HEK293 (cell line): ENCODE measurements at regions not wholly inside any gene's neighbourhood (a gene's known extent, or its start where the extent isn't known, plus 50 kb on each side); places are given as distances from the start of the nearest gene placed in this dataset.

ENCODE experiments used
- CTCF ChIA-PET: fragments of 350-600 bp; formaldehyde crosslinking; extraction: SDS; loops from one replicate; lab custom pipeline; 2021; ENCODE audit warnings: antibody characterized with exemption; lab: Yijun Ruan, JAX
- POLR2A ChIA-PET: fragments of 300-600 bp; formaldehyde crosslinking; extraction: SDS; loops from one replicate; lab custom pipeline; 2020; ENCODE audit warnings: antibody characterized with exemption, inconsistent platforms; lab: Yijun Ruan, JAX
- H3K27ac ChIP-seq: fragments of 200-500 bp; sonication (Bioruptor generic); 2 replicates; pipeline ENCODE4 v1.5.1; 2014; ENCODE audit warnings: low read depth, low read length, control low read depth, inconsistent platforms; ENCODE audit errors: extremely low read depth
- H3K36me3 ChIP-seq, 2 experiments: fragments of 200-500 bp in 1 of 2; sonication (Bioruptor generic) in 1 of 2; 1 replicate in 1 of 2; 2 replicates in 1 of 2; pipeline ENCODE4 v1.5.1; 2014 to 2017; ENCODE audit warnings: inconsistent platforms in 2 of 2, low read length in 2 of 2; ENCODE audit not compliant: control insufficient read depth in 2 of 2, insufficient read depth in 1 of 2
- H3K4me1 ChIP-seq: fragments of 200-500 bp; sonication (Bioruptor generic); 2 replicates; pipeline ENCODE4 v1.5.1; 2014; ENCODE audit warnings: mild to moderate bottlenecking, low read length, inconsistent platforms; ENCODE audit not compliant: control insufficient read depth, insufficient read depth
- H3K4me3 ChIP-seq: 2 replicates; pipeline ENCODE4 v1.5.1; 2011; ENCODE audit warnings: low read depth, mild to moderate bottlenecking, control low read depth, low read length, moderate library complexity
- H3K9me3 ChIP-seq: fragments of 200-500 bp; sonication (Bioruptor generic); 2 replicates; pipeline ENCODE4 v1.5.1; 2014; ENCODE audit warnings: low read depth, low read length, inconsistent platforms; ENCODE audit not compliant: control insufficient read depth, insufficient read depth
- HIC1 ChIP-seq: fragments of 450-650 bp; formaldehyde crosslinking; IDR thresholded peaks from 2 replicates; pipeline ENCODE4 v1.5.1; 2016; ENCODE audit warnings: missing biosample characterization, missing genetic modification characterization
- HOXA7 ChIP-seq: sonication (generic); formaldehyde crosslinking; IDR thresholded peaks from 2 replicates; pipeline ENCODE4 v1.8.1; 2022; ENCODE audit warnings: missing genetic modification reagents, borderline replicate concordance
- KLF16 ChIP-seq: fragments of 450-650 bp; formaldehyde crosslinking; IDR thresholded peaks from 2 replicates; pipeline ENCODE4 v1.5.1; 2017; ENCODE audit warnings: missing biosample characterization, missing genetic modification characterization
- MYNN ChIP-seq: fragments of 450-650 bp; formaldehyde crosslinking; IDR thresholded peaks from 2 replicates; pipeline ENCODE4 v1.5.1; 2016; ENCODE audit warnings: missing biosample characterization, missing genetic modification characterization, borderline replicate concordance
- SP7 ChIP-seq: fragments of 450-650 bp; formaldehyde crosslinking; IDR thresholded peaks from 2 replicates; pipeline ENCODE4 v1.5.1; 2016; ENCODE audit warnings: missing biosample characterization, missing genetic modification characterization
- TCF7L2 ChIP-seq: IDR thresholded peaks from 2 replicates; pipeline ENCODE4 v1.6.1; 2011; ENCODE audit warnings: low read depth, mild to moderate bottlenecking, inconsistent platforms, low read length, moderate library complexity, borderline replicate concordance
- YY1 ChIP-seq: fragments of 450-650 bp; formaldehyde crosslinking; IDR thresholded peaks from 2 replicates; pipeline ENCODE4 v1.5.1; 2018; ENCODE audit warnings: missing biosample characterization, missing genetic modification characterization
- YY2 ChIP-seq: fragments of 450-650 bp; formaldehyde crosslinking; IDR thresholded peaks from 2 replicates; pipeline ENCODE4 v1.5.1; 2016; ENCODE audit warnings: missing biosample characterization, missing genetic modification characterization
- ZBTB20 ChIP-seq: fragments of 450-650 bp; formaldehyde crosslinking; IDR thresholded peaks from 2 replicates; pipeline ENCODE4 v1.5.1; 2016; ENCODE audit warnings: missing biosample characterization, missing genetic modification characterization
- ZFP37 ChIP-seq: fragments of 450-650 bp; formaldehyde crosslinking; IDR thresholded peaks from 2 replicates; pipeline ENCODE4 v1.5.1; 2016; ENCODE audit warnings: missing biosample characterization, missing genetic modification characterization
- ZNF114 ChIP-seq: fragments of 450-650 bp; formaldehyde crosslinking; IDR thresholded peaks from 2 replicates; pipeline ENCODE4 v1.5.0; 2017; ENCODE audit warnings: missing biosample characterization, missing genetic modification characterization
- ZNF132 ChIP-seq: fragments of 450-650 bp; formaldehyde crosslinking; IDR thresholded peaks from 2 replicates; pipeline ENCODE4 v1.5.1; 2017; ENCODE audit warnings: missing biosample characterization, missing genetic modification characterization, borderline replicate concordance
- ZNF169 ChIP-seq: fragments of 450-650 bp; formaldehyde crosslinking; IDR thresholded peaks from 2 replicates; pipeline ENCODE4 v1.5.1; 2016; ENCODE audit warnings: missing biosample characterization, missing genetic modification characterization
- ZNF175 ChIP-seq: fragments of 450-650 bp; formaldehyde crosslinking; IDR thresholded peaks from 2 replicates; pipeline ENCODE4 v1.5.1; 2016; ENCODE audit warnings: missing biosample characterization, missing genetic modification characterization
- ZNF239 ChIP-seq: fragments of 450-650 bp; formaldehyde crosslinking; IDR thresholded peaks from 2 replicates; pipeline ENCODE4 v1.5.1; 2016; ENCODE audit warnings: missing biosample characterization, missing genetic modification characterization
- ZNF280C ChIP-seq: fragments of 450-650 bp; formaldehyde crosslinking; IDR thresholded peaks from 2 replicates; pipeline ENCODE4 v1.5.1; 2016; ENCODE audit warnings: missing biosample characterization, missing genetic modification characterization
- ZNF473 ChIP-seq: fragments of 450-650 bp; formaldehyde crosslinking; IDR thresholded peaks from 2 replicates; pipeline ENCODE4 v1.5.1; 2017; ENCODE audit warnings: missing biosample characterization, missing genetic modification characterization
- ZNF48 ChIP-seq: fragments of 450-650 bp; formaldehyde crosslinking; IDR thresholded peaks from 2 replicates; pipeline ENCODE4 v1.5.1; 2016; ENCODE audit warnings: missing biosample characterization, missing genetic modification characterization
- ZNF544 ChIP-seq: fragments of 450-650 bp; formaldehyde crosslinking; IDR thresholded peaks from 2 replicates; pipeline ENCODE4 v1.5.0; 2017; ENCODE audit warnings: missing biosample characterization, missing genetic modification characterization
- ZNF596 ChIP-seq: fragments of 450-650 bp; IDR thresholded peaks from 2 replicates; pipeline ENCODE4 v1.5.0; 2018; ENCODE audit warnings: missing biosample characterization, mild to moderate bottlenecking, missing genetic modification characterization, moderate library complexity
- ZNF621 ChIP-seq: fragments of 450-650 bp; formaldehyde crosslinking; IDR thresholded peaks from 2 replicates; pipeline ENCODE4 v1.5.1; 2017; ENCODE audit warnings: missing biosample characterization, missing genetic modification characterization
- ZNF654 ChIP-seq: fragments of 450-650 bp; formaldehyde crosslinking; IDR thresholded peaks from 2 replicates; pipeline ENCODE4 v1.5.1; 2016; ENCODE audit warnings: low read depth, missing biosample characterization, missing genetic modification characterization
- ZNF792 ChIP-seq: fragments of 450-650 bp; formaldehyde crosslinking; IDR thresholded peaks from 2 replicates; pipeline ENCODE4 v1.5.1; 2016; ENCODE audit warnings: missing biosample characterization, missing genetic modification characterization
- ZNF837 ChIP-seq: fragments of 450-650 bp; formaldehyde crosslinking; IDR thresholded peaks from 2 replicates; pipeline ENCODE4 v1.5.1; 2016; ENCODE audit warnings: missing biosample characterization, missing genetic modification characterization
- ZSCAN18 ChIP-seq: fragments of 450-650 bp; formaldehyde crosslinking; IDR thresholded peaks from 2 replicates; pipeline ENCODE4 v1.5.1; 2016; ENCODE audit warnings: missing biosample characterization, missing genetic modification characterization
- TF ChIP-seq, protein P1 (sequence below): fragments of 450-650 bp; formaldehyde crosslinking; IDR thresholded peaks from 2 replicates; pipeline ENCODE4 v1.5.1; 2016; ENCODE audit warnings: missing biosample characterization, missing genetic modification characterization
- TF ChIP-seq, protein P2 (sequence below): fragments of 450-650 bp; formaldehyde crosslinking; IDR thresholded peaks from 2 replicates; pipeline ENCODE4 v1.5.1; 2016; ENCODE audit warnings: missing biosample characterization, missing genetic modification characterization
- TF ChIP-seq, protein P3 (sequence below): fragments of 450-650 bp; formaldehyde crosslinking; IDR thresholded peaks from 2 replicates; pipeline ENCODE4 v1.5.1; 2017; ENCODE audit warnings: missing biosample characterization, missing genetic modification characterization

- ChIA-PET CTCF (no interaction called here), POLR2A (no interaction called here)
- Histone ChIP-seq H3K36me3 (no peaks in the 10 kb centered on the region), H3K27ac (no peak overlapping the region), H3K9me3 (no peaks in the 10 kb centered on the region), H3K4me1 (no peaks in the 10 kb centered on the region), H3K4me3 (no peak overlapping the region)
- TF ChIP-seq ZNF132 (tag by site-specific recombination) = no peak
- TF ChIP-seq KLF16 (tag by site-specific recombination) = no peak
- no peak for TF ChIP-seq YY2
- no peak for TF ChIP-seq ZNF473 (tag by site-specific recombination)
- no peak for TF ChIP-seq ZNF654 (tag by site-specific recombination)
- no peak for TF ChIP-seq HOXA7 (CRISPR knock-in tag)
- TF ChIP-seq ZNF792 = no peak
- TF ChIP-seq ZNF48 (tag by site-specific recombination) = no peak
- TF ChIP-seq ZNF175 = no peak
- TF ChIP-seq MYNN (tag by site-specific recombination) = no peak
- no peak for TF ChIP-seq ZNF621 (tag by site-specific recombination)
- TF ChIP-seq ZSCAN18 (tag by site-specific recombination) = no peak
- TF ChIP-seq ZNF837 = no peak
- no peak for TF ChIP-seq ZNF114 (tag by site-specific recombination)
Measured at GRCh38 chr10:36354633-36355032, 712.5 kb upstream of the FZD8 start.

- ChIA-PET CTCF (no interaction called here), POLR2A (no interaction called here)
- Histone ChIP-seq H3K9me3 (no peaks in the 10 kb centered on the region), H3K27ac (no peak overlapping the region), H3K4me3 (no peak overlapping the region), H3K36me3 (no peaks in the 10 kb centered on the region), H3K4me1 (no peaks in the 10 kb centered on the region)
- TF ChIP-seq TCF7L2 (no peak), ZNF169 (tag by site-specific recombination) (no peak), ZFP37 (tag by site-specific recombination) (no peak), HIC1 (tag by site-specific recombination) (no peak), ZNF544 (tag by site-specific recombination) (no peak), ZNF239 (tag by site-specific recombination) (no peak), ZNF280C (tag by site-specific recombination) (no peak), ZBTB20 (tag by site-specific recombination) (no peak), YY1 (tag by site-specific recombination) (no peak), ZNF114 (tag by site-specific recombination) (no peak), SP7 (no peak), ZNF596 (no peak)
- TF ChIP-seq, protein P1, sequence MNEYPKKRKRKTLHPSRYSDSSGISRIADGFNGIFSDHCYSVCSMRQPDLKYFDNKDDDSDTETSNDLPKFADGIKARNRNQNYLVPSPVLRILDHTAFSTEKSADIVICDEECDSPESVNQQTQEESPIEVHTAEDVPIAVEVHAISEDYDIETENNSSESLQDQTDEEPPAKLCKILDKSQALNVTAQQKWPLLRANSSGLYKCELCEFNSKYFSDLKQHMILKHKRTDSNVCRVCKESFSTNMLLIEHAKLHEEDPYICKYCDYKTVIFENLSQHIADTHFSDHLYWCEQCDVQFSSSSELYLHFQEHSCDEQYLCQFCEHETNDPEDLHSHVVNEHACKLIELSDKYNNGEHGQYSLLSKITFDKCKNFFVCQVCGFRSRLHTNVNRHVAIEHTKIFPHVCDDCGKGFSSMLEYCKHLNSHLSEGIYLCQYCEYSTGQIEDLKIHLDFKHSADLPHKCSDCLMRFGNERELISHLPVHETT = no peak
- TF ChIP-seq, protein P2, sequence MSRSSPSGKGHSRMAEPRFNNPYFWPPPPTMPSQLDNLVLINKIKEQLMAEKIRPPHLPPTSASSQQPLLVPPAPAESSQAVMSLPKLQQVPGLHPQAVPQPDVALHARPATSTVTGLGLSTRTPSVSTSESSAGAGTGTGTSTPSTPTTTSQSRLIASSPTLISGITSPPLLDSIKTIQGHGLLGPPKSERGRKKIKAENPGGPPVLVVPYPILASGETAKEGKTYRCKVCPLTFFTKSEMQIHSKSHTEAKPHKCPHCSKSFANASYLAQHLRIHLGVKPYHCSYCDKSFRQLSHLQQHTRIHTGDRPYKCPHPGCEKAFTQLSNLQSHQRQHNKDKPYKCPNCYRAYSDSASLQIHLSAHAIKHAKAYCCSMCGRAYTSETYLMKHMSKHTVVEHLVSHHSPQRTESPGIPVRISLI (tag by site-specific recombination) = no peak
- TF ChIP-seq, protein P3, sequence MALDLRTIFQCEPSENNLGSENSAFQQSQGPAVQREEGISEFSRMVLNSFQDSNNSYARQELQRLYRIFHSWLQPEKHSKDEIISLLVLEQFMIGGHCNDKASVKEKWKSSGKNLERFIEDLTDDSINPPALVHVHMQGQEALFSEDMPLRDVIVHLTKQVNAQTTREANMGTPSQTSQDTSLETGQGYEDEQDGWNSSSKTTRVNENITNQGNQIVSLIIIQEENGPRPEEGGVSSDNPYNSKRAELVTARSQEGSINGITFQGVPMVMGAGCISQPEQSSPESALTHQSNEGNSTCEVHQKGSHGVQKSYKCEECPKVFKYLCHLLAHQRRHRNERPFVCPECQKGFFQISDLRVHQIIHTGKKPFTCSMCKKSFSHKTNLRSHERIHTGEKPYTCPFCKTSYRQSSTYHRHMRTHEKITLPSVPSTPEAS (tag by site-specific recombination) = no peak
Measured at GRCh38 chr10:36351159-36351558, 709.1 kb upstream of the FZD8 start.
